ENCODE measurements at regions not wholly inside any gene's neighbourhood (a gene's known extent, or its start where the extent isn't known, plus 50 kb on each side); places are given as distances from the start of the nearest gene placed in this dataset.
A peak's percentile ranks its signal among the peaks of the same experiment; 100 is the strongest.

- Histone ChIP-seq H3K9me3 (replicated peaks; ENCODE audit: control insufficient read depth, insufficient read depth, low read length) (no peaks in the 10 kb centered on the region), H3K4me2 (ENCODE audit: control insufficient read depth, insufficient read depth) (no peak overlapping the region), H3K36me3 (ENCODE audit: control insufficient read depth in 2 of 2, insufficient read depth in 2 of 2, low read length in 1 of 2) (no peaks in the 10 kb centered on the region), H3K79me2 (ENCODE audit: control insufficient read depth, insufficient read depth, low read length) (no peaks in the 10 kb centered on the region), H3K4me1 (ENCODE audit: control insufficient read depth, insufficient read depth, low read length) (no peaks in the 10 kb centered on the region), H3K27ac (ENCODE audit: control insufficient read depth, insufficient read depth) (no peak overlapping the region), H4K20me1 (ENCODE audit: control insufficient read depth, insufficient read depth) (no peaks in the 10 kb centered on the region), H3K4me3 (no peak overlapping the region), H3K9ac (ENCODE audit: control insufficient read depth, insufficient read depth, low read length) (no peak overlapping the region), H3K27me3 (replicated peaks in 1 of 2; ENCODE audit: control insufficient read depth in 2 of 2, insufficient read depth in 2 of 2, low read length in 1 of 2) (no peaks in the 10 kb centered on the region), H2AFZ (ENCODE audit: control insufficient read depth, low read depth, low read length) (no peak overlapping the region)
- BruUV-seq (replicated peaks): no TSS peak
- in situ Hi-C loops (cut with MboI) (no loop called here), intact Hi-C loops (cut with micrococcal nuclease; ENCODE audit: unreplicated experiment) (no loop called here)
- SMC1A ChIA-PET (ENCODE audit: uncharacterized antibody, unreplicated experiment): no interaction called here
- TF ChIP-seq ATF7 (IDR thresholded peaks at IDR 0.05; ENCODE audit: low read depth) (peak; percentile 38), RELB (IDR thresholded peaks at IDR 0.05; ENCODE audit: low read depth) (no peak), TCF3 (IDR thresholded peaks at IDR 0.05; ENCODE audit: borderline replicate concordance, insufficient read depth, low read depth, low read length) (no peak), CBX3 (IDR thresholded peaks at IDR 0.05; ENCODE audit: borderline replicate concordance, low read depth) (no peak), NRF1 (conservative IDR thresholded peaks at IDR 0.05; ENCODE audit: low read depth, low read length) (no peak), YBX1 (IDR thresholded peaks at IDR 0.05) (no peak), POLR2AphosphoS5 (IDR thresholded peaks at IDR 0.05; ENCODE audit: low read length) (no peak)
- CTCF ChIA-PET: no interaction called here
- no peak for ATAC-seq
- DNase-seq (ENCODE audit: low read depth, low spot score): no peak
- POLR2A ChIA-PET: no interaction called here
- RAD21 ChIA-PET (ENCODE audit: unreplicated experiment): no interaction called here
- 19% methylated on average over 2 of the region's 2 CpGs for WGBS (ENCODE audit: insufficient coverage, insufficient replicate concordance, low lambda C conversion rate, missing lambda C conversion rate)
- no peak for FAIRE-seq
Observed at GRCh38 chr4:177951026-177951425, 508.8 kb upstream of the AGA start.

- no peaks in the 10 kb centered on the region for H3K36me3 ChIP-seq (ENCODE audit: control insufficient read depth in 2 of 2, insufficient read depth in 2 of 2, low read length in 1 of 2)
- no peak overlapping the region for H3K4me2 ChIP-seq (ENCODE audit: control insufficient read depth, insufficient read depth)
- H3K9ac ChIP-seq (ENCODE audit: control insufficient read depth, insufficient read depth, low read length): no peak overlapping the region
- WGBS (ENCODE audit: insufficient coverage, insufficient replicate concordance, low lambda C conversion rate, missing lambda C conversion rate): 28% methylated on average over 2 of the region's 2 CpGs
- H3K27ac ChIP-seq (ENCODE audit: control insufficient read depth, insufficient read depth): no peak overlapping the region
- CTCF ChIA-PET: no interaction called here
- no peaks in the 10 kb centered on the region for H3K27me3 ChIP-seq (replicated peaks in 1 of 2; ENCODE audit: control insufficient read depth in 2 of 2, insufficient read depth in 2 of 2, low read length in 1 of 2)
- no peak for FAIRE-seq
- H4K20me1 ChIP-seq (ENCODE audit: control insufficient read depth, insufficient read depth): no peaks in the 10 kb centered on the region
- H2AFZ ChIP-seq (ENCODE audit: control insufficient read depth, low read depth, low read length): no peak overlapping the region
- RAD21 ChIA-PET (ENCODE audit: unreplicated experiment): no interaction called here
- H3K9me3 ChIP-seq (replicated peaks; ENCODE audit: control insufficient read depth, insufficient read depth, low read length): no peaks in the 10 kb centered on the region
- no peak overlapping the region for H3K4me3 ChIP-seq
- no peak for TF ChIP-seq KAT2A (conservative IDR thresholded peaks at IDR 0.05; ENCODE audit: control insufficient read depth, low read depth, low read length)
- TF ChIP-seq SUZ12 (IDR thresholded peaks at IDR 0.05; ENCODE audit: unreplicated experiment): no peak
- TF ChIP-seq NFYB (IDR thresholded peaks at IDR 0.05; ENCODE audit: insufficient read depth, low read depth, low read length): no peak
- TF ChIP-seq EGR1 (IDR thresholded peaks at IDR 0.05; ENCODE audit: borderline replicate concordance in 1 of 2, low read depth in 2 of 2, low read length in 2 of 2): no peak
- TF ChIP-seq EP300 (IDR thresholded peaks at IDR 0.05; ENCODE audit: borderline replicate concordance in 1 of 2, control insufficient read depth in 1 of 2, low read depth in 2 of 2, low read length in 2 of 2): no peak
- TF ChIP-seq NR2C1 (IDR thresholded peaks at IDR 0.05): no peak
- TF ChIP-seq IRF5 (IDR thresholded peaks at IDR 0.05; ENCODE audit: borderline replicate concordance): no peak
- no TSS peak for BruUV-seq (replicated peaks)
- SMC1A ChIA-PET (ENCODE audit: uncharacterized antibody, unreplicated experiment): no interaction called here
- intact Hi-C loops (cut with micrococcal nuclease; ENCODE audit: unreplicated experiment) (no loop called here), in situ Hi-C loops (cut with MboI) (no loop called here)
- H3K79me2 ChIP-seq (ENCODE audit: control insufficient read depth, insufficient read depth, low read length): no peaks in the 10 kb centered on the region
- no peak for DNase-seq (ENCODE audit: low read depth, low spot score)
- no peaks in the 10 kb centered on the region for H3K4me1 ChIP-seq (ENCODE audit: control insufficient read depth, insufficient read depth, low read length)
- POLR2A ChIA-PET: no interaction called here
- no peak for ATAC-seq
Observed at GRCh38 chr4:177952723-177953122, 510.5 kb upstream of the AGA start.

Data from GM12878 (cell line).